ENCODE measurements at regions not wholly inside any gene's neighbourhood (a gene's known extent, or its start where the extent isn't known, plus 50 kb on each side); places are given as distances from the start of the nearest gene placed in this dataset.
"Not testable (repeated sequence)": the region's sequence is repeated elsewhere in the genome, so short reads cannot be mapped to it uniquely, and the experiment has no call there.

DNA sequence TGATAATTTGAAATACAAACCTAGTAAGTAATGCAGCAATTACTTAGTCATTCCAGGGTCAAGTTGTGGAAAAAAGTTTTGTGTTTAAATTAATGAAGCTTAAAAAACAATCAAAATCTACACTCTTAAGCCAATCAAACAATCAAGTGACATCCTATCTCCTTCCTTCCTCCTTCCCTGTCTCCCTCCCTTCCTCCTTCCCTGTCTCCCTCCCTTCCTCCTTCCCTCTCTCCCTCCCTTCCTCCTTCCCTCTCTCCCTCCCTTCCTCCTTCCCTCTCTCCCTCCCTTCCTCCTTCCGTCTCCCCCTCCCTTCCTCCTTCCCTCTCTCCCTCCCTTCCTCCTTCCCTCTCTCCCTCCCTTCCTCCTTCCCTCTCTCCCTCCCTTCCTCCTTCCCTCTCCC, 111.4 kb upstream of the RBPJ start:
- intact Hi-C loops (cut with DNase I); DNase-seq (ENCODE audit: low spot score); ATAC-seq: not testable (repeated sequence)

DNA sequence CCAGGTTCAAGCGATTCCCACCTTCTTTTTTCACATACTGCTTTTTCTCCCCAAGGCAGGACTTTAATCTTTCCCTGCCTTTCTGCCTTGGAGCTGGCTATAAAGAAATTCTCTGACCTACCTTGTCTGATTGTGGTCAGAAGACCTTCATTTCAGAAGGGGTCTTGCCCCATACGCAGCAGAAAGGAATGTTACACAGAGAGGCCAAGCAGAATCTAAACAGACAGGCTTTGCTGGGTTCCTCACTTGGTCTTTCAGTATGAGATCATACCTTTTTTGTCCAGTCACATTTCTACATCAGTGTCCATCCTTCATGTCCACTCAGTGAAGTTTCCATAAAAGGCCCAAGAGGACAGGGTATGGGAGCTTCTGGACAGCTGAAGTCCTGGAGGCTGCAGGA, 108.3 kb upstream of the RBPJ start:
- DNase-seq (ENCODE audit: low spot score) (no peak), ATAC-seq (no peak)
- intact Hi-C loops (cut with DNase I): no loop called here

GRCh38 chr4:26213317-26213716, 107.5 kb upstream of the RBPJ start:
- intact Hi-C loops (cut with DNase I): no loop called here
- ATAC-seq (no peak), DNase-seq (ENCODE audit: low spot score) (no peak)

DNA sequence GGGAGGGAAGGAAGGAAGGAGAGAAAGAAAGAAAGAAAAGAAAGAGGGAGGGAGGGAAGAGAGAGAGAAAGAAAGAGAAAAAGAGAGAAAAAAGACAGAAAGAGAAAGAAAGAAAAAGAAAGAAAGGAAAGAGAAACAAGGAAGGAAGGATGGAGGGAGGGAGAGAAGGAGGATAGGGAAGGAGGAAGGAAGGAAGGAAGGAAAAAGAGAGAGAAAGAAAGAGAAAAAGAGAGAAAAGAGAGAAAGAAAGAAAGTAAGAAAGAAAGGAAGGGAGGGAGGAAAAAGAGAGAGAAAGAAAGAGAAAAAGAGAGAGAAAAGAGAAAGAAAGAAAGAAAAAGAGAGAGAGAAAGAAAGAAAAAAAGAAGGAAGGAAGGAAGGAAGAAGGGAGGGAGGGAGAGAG, 105.8 kb upstream of the RBPJ start:
- intact Hi-C loops (cut with DNase I): no loop called here
- DNase-seq (ENCODE audit: low spot score) (no peak), ATAC-seq (no peak)

DNA sequence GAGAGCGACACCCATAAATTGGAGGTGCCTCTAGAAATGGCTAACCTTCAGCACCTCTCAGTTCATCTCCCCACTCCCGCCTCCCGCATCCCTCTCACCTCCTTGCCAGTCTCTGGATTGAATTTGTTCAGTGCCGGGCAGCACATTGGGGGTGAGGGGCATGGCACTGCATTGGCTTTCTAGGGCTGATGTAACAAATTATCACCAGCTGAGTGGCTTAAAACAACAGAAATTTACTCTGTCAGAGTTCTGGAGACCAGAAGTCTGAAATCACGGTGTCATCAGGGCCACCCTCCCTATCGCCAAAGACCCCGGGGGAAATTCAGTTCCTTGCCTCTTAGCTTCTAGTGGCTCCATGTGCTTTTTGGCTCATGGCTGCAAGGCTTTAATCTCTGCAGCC, 105.1 kb upstream of the RBPJ start:
- no peak for ATAC-seq
- intact Hi-C loops (cut with DNase I): no loop called here
- DNase-seq (ENCODE audit: low spot score): no peak

GRCh38 chr4:26217481-26217880, 103.3 kb upstream of the RBPJ start:
- ATAC-seq (peak; percentile 45), DNase-seq (ENCODE audit: low spot score) (no peak)
- intact Hi-C loops (cut with DNase I): no loop called here

DNA sequence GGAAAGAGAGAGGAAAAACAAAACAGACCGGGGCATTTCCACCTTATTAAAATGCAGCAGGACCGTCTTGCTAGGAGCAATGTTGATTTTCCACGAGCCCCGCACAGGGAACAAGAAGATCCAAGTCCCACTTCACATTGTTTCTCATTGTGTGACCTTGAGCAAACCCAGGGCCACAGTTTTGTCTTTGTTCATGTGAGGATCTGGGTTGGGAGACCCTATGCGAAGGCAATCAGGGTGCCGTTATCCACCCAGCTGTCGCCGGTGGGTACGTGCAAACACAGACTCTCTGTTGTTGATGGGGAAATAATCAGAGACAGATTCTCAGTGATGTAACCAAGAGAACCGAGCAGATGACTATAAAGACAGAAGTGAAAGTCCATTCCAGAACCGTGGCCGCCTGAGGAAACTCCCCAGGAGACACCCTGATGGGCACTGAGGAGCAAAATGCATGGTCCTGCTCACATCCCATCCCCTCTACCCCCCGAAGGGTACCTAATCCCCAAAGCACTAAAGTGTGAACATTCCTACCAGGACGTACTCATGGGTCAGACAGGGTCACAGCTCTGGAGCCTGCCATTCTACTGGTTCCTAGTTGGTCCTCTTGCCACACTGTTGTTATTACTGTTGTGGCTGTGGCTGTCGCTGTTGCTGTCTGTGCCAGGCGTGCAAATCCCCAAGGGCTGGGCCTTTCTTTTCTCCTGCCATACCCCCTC, 102.7 kb upstream of the RBPJ start:
- DNase-seq (ENCODE audit: low spot score): peak; percentile 64
- peak; percentile 96 for ATAC-seq
- intact Hi-C loops (cut with DNase I): no loop called here

DNA sequence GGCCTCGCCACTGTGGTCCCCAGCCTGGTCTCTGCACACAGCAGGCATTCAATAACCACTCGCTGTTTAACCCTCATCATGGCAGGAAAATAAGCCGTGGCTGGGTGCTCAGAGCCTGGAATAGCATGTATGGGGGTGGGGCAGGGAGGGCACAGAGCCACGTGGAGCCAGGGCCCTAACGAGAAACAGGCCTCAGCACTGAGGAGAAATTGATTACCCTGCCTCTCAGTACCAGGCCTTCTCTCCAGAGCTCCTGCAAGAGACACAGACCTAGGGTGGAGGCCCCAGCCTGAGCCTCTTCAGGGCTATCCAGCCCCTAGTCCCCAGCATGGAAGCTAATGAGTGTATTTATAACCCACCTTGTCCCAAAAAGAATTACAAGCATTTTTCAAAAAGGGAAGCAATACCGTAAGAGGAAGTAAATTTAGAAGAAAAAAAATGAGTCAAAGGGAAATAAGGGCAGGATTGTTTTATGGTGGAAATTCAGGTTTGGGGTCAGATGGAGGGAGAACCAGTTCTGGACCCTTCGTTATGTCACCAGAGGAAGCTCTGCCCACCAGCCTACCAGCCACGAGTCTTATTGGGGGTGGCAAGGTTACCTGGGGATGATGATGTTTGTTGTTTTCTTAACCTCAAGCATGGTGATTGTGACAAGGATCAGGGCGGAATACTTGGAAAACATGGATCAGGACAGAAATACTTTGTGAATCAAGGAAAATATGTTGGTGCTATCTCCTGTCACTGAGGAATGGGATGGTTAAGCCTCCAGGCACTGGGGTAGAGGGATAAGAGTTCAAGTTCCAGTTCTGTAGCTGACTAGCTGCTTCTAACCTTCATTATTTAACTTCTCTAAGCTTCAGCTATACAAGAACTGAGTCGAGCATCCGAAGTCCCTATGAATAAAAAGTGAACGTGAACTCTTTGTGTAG, 101.9 kb upstream of the RBPJ start:
- peak; percentile 55 for ATAC-seq
- intact Hi-C loops (cut with DNase I): no loop called here
- DNase-seq (ENCODE audit: low spot score): no peak

DNA sequence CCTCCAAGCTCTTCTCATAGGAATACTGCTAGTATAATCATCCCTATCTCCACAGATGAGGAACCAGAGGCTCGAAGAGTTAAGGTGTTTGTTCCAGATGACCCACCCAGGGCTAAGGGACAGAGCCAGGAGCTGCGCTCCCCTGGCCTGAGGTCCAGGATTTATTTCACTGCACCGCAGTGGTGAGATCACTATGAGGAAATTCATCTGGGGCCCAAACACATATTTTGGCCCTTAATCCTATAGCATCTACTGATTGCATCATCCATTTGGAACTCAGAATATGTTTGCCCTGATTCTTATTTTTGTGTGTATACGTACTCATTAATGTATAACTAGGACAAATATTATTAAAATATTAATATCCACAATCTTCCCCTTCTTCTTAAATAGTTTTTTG, 100.1 kb upstream of the RBPJ start:
- ATAC-seq: no peak
- intact Hi-C loops (cut with DNase I): no loop called here
- no peak for DNase-seq (ENCODE audit: low spot score)

DNA sequence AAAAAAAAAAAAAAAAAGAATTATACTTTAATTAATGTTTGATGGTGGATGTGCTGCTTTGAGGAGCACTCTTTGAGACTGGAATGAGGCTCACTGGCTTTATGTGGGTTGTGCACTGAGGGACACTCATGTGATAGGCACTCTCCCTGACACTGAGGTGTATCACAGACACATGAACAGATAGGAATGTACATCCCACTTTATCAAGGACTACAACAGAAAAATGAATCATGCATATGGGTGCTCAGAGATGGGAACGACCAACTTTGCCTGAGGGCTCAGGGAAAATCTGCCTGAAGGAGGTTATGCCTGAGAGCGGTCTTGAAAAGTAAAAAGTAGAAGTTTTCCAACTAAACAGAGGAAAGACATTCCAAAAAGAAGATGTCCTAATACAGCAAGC, 97.7 kb upstream of the RBPJ start:
- no peak for ATAC-seq
- DNase-seq (ENCODE audit: low spot score): no peak
- intact Hi-C loops (cut with DNase I): no loop called here

DNA sequence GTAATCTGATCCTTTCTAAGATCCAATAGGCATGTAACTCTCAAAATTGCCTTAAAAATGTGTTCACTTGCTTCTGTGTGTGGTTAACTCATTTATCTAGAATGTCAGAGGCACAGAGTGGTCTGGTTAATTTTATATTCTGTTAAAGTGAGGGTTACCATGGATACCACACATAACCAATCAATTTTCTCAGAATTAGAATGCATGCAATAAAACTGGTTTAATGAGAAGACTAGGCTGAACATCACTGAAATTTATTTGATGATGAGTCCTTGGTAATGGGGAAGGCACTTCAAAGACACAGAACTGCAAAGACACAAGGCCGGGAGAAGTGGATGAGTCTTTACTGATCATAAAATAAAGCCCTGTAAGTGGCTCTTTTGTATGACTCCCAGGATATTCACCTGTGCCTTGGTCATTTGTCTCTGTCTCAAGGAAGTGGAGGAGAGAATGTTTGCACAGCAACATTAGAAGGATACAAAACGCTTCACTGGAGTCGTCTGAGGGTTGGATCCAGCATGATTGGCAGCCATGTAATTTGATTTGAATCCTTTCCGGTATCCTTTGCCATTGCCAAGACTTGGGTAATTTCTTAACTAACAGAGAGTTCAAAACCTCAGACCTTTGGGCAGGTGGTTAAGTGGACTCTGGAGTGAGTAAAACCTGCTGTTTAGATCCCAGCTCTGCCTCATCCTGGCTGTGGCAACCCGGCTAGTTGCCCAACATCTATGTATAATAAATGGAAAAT, 94.0 kb upstream of the RBPJ start:
- intact Hi-C loops (cut with DNase I): no loop called here
- no peak for DNase-seq (ENCODE audit: low spot score)
- no peak for ATAC-seq

DNA sequence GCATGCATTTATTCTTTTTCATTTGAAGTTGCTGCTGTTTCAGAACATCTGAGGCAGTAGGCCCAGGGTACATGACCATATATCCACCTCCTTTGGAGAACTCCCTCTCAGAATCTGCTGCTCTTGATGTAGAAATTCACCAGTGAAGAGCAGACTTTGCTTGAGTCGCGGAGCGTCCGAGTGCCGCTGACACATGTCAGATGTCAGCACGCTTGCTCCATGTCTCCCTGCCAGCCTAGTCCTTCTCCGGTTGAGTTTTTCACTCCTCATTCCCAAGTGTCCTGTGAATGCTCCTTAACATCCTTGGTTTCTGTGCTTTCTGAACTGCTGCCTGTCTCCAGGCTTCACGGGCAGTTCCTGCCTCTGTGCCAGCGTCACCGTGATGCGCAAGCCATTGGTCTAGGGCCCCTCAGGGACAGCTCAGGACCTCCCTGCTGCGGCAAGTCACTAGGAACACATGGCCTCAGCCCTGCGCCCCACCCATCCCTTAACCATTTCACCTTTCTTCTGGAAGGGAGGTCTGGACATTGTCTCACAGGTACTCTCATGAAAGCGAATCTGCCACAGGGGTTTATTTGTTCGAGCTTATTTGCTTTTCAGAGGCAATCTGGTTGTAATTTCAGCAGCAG, 93.1 kb upstream of the RBPJ start:
- ATAC-seq (no peak), DNase-seq (ENCODE audit: low spot score) (no peak)
- intact Hi-C loops (cut with DNase I): no loop called here

DNA sequence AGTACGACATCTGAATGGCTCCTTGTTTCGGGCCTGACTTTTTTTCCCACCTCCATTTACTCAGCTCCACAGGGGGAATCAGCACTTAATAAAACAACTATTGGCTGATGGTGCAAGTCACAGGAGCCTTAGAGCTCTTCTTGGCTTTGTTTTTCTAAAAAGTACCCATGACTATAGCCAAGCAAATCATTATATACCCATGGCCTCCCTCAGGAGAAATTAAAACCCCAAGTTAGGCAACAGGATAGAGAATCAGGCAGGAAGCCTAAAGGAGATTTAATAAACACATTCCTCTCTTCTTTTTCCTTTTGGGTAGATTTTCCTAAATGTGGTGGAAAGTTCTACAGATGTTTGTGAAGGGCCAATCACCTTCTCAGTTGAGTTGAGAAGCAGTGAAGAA, 91.9 kb upstream of the RBPJ start:
- ATAC-seq (peak; percentile 72), DNase-seq (ENCODE audit: low spot score) (no peak)
- intact Hi-C loops (cut with DNase I): no loop called here

DNA sequence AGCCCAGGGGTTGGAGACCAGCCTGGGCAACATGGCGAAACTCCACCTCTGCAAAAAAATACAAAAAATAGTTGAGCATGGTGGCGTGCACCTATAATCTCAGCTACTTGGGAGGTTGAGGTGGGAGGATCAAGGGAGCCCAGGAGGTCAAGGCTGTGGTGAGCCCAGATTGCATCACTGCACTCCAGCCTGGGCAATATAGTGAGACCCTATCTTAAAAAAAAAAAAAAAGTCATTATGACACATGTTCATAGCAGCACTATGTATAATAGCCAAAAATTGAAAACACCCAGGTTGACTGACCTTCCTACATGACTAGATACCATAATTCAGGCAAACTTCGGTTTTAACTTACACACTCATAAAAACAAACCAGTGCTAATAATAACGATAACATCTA, 90.8 kb upstream of the RBPJ start:
- intact Hi-C loops (cut with DNase I): loop anchor here (10.0 kb wide), 1 partner anchor 85 kb away; no protein-coding TSS in a partner anchor
- DNase-seq (ENCODE audit: low spot score) (no peak), ATAC-seq (no peak)

- ATAC-seq: no peak
- no peak for DNase-seq (ENCODE audit: low spot score)
- intact Hi-C loops (cut with DNase I): loop anchor here (10.0 kb wide), 1 partner anchor 81 kb away; no protein-coding TSS in a partner anchor
Observed at GRCh38 chr4:26233350-26233749, 87.5 kb upstream of the RBPJ start.

DNA sequence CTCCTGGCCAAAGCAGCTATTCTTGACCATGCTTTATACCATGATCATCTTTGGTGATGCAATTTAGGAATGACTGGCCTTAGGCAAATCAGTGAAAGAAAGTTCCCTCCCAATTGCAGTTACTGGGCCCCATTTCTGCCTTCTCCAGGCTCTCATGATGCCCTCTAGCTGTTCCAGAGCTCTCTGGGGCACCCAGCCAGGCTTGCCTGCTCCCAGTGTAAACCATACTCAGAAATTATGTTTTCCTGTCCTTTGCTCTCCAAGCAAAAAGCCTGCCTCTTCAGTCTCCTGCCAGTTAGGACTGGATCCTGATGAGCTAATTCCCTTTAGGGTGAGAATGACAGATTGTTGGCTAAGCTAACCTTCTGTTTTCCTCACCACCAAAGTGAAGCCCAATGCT, 85.3 kb upstream of the RBPJ start:
- DNase-seq (ENCODE audit: low spot score): peak; percentile 67

GRCh38 chr4:26237916-26238315, 82.9 kb upstream of the RBPJ start:
- intact Hi-C loops (cut with DNase I): loop anchor here (10.0 kb wide), 1 partner anchor 77 kb away; no protein-coding TSS in a partner anchor
- DNase-seq (ENCODE audit: low spot score) (no peak), ATAC-seq (no peak)

More for the DNA sequence above, 85.3 kb upstream of the RBPJ start:
- peak; percentile 76 for ATAC-seq
- intact Hi-C loops (cut with DNase I): loop anchor here (10.0 kb wide), 1 partner anchor 79 kb away; no protein-coding TSS in a partner anchor

DNA sequence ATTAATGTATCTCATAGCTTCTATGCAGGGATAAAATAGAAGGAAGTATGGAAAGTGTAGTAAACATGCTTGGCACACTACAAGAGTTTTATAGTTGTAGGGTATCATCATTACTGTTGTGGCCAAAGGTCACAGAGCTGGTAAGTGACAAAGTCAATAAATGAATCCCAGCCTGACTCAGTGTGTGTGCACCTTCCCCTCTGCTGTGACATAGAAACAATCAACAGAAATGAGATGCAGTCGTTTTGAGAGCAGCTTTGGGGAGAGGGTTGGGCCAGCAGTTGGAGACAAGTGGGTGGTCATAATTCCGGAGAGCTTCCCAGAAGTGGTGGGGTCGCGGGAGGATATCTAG, 82.4 kb upstream of the RBPJ start:
- DNase-seq (ENCODE audit: low spot score) (no peak), ATAC-seq (no peak)
- intact Hi-C loops (cut with DNase I): loop anchor here (10.0 kb wide), 1 partner anchor 76 kb away; no protein-coding TSS in a partner anchor
